ENCODE measurements at regions not wholly inside any gene's neighbourhood (a gene's known extent, or its start where the extent isn't known, plus 50 kb on each side); places are given as distances from the start of the nearest gene placed in this dataset.

DNA sequence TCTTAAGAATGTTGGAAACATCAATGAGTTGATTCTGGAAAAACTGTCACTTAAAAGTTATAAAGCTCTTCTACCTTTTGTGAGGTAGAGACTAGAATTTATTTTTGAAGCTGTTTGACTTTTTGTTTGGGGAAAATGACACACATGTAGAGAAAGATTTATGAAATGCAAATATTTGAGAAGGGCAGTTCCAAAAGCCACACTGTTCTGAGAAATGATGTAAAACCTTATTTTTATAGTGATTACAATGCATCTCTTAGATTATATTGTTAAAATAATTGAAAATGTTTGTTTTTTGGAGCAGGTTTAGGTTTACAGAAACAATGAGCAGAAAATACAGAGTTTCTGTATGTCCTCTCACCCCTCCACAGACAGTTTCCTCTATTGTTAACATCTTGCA is 116.1 kb upstream of the CMC1 start (continued):
- TF ChIP-seq, protein P1, sequence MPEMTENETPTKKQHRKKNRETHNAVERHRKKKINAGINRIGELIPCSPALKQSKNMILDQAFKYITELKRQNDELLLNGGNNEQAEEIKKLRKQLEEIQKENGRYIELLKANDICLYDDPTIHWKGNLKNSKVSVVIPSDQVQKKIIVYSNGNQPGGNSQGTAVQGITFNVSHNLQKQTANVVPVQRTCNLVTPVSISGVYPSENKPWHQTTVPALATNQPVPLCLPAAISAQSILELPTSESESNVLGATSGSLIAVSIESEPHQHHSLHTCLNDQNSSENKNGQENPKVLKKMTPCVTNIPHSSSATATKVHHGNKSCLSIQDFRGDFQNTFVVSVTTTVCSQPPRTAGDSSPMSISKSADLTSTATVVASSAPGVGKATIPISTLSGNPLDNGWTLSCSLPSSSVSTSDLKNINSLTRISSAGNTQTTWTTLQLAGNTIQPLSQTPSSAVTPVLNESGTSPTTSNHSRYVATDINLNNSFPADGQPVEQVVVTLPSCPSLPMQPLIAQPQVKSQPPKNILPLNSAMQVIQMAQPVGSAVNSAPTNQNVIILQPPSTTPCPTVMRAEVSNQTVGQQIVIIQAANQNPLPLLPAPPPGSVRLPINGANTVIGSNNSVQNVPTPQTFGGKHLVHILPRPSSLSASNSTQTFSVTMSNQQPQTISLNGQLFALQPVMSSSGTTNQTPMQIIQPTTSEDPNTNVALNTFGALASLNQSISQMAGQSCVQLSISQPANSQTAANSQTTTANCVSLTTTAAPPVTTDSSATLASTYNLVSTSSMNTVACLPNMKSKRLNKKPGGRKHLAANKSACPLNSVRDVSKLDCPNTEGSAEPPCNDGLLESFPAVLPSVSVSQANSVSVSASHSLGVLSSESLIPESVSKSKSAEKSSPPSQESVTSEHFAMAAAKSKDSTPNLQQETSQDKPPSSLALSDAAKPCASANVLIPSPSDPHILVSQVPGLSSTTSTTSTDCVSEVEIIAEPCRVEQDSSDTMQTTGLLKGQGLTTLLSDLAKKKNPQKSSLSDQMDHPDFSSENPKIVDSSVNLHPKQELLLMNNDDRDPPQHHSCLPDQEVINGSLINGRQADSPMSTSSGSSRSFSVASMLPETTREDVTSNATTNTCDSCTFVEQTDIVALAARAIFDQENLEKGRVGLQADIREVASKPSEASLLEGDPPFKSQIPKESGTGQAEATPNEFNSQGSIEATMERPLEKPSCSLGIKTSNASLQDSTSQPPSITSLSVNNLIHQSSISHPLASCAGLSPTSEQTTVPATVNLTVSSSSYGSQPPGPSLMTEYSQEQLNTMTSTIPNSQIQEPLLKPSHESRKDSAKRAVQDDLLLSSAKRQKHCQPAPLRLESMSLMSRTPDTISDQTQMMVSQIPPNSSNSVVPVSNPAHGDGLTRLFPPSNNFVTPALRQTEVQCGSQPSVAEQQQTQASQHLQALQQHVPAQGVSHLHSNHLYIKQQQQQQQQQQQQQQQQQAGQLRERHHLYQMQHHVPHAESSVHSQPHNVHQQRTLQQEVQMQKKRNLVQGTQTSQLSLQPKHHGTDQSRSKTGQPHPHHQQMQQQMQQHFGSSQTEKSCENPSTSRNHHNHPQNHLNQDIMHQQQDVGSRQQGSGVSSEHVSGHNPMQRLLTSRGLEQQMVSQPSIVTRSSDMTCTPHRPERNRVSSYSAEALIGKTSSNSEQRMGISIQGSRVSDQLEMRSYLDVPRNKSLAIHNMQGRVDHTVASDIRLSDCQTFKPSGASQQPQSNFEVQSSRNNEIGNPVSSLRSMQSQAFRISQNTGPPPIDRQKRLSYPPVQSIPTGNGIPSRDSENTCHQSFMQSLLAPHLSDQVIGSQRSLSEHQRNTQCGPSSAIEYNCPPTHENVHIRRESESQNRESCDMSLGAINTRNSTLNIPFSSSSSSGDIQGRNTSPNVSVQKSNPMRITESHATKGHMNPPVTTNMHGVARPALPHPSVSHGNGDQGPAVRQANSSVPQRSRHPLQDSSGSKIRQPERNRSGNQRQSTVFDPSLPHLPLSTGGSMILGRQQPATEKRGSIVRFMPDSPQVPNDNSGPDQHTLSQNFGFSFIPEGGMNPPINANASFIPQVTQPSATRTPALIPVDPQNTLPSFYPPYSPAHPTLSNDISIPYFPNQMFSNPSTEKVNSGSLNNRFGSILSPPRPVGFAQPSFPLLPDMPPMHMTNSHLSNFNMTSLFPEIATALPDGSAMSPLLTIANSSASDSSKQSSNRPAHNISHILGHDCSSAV (CRISPR knock-in tag; IDR thresholded peaks at IDR 0.05; ENCODE audit: borderline replicate concordance): no peak
- TF ChIP-seq MYC (CRISPR knock-in tag; IDR thresholded peaks at IDR 0.05; ENCODE audit: borderline replicate concordance) (no peak), PRPF4 (IDR thresholded peaks at IDR 0.05; ENCODE audit: low read depth, low read length, poor library complexity, severe bottlenecking) (no peak), ZFP82 (CRISPR knock-in tag; IDR thresholded peaks at IDR 0.05; ENCODE audit: borderline replicate concordance) (no peak), TEAD3 (CRISPR knock-in tag; optimal IDR thresholded peaks at IDR 0.05; ENCODE audit: borderline replicate concordance) (no peak), ZNF749 (CRISPR knock-in tag; IDR thresholded peaks at IDR 0.05; ENCODE audit: borderline replicate concordance) (no peak), ZNF350 (CRISPR knock-in tag; IDR thresholded peaks at IDR 0.05; ENCODE audit: borderline replicate concordance, low read depth) (no peak), SMARCE1 (IDR thresholded peaks at IDR 0.05; ENCODE audit: borderline replicate concordance) (no peak)
- TF ChIP-seq, protein P2, sequence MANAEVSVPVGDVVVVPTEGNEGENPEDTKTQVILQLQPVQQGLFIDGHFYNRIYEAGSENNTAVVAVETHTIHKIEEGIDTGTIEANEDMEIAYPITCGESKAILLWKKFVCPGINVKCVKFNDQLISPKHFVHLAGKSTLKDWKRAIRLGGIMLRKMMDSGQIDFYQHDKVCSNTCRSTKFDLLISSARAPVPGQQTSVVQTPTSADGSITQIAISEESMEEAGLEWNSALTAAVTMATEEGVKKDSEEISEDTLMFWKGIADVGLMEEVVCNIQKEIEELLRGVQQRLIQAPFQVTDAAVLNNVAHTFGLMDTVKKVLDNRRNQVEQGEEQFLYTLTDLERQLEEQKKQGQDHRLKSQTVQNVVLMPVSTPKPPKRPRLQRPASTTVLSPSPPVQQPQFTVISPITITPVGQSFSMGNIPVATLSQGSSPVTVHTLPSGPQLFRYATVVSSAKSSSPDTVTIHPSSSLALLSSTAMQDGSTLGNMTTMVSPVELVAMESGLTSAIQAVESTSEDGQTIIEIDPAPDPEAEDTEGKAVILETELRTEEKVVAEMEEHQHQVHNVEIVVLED (CRISPR knock-in tag; IDR thresholded peaks at IDR 0.05; ENCODE audit: borderline replicate concordance): no peak

All from HepG2 (cell line).